Erythroblast (primary cell): ENCODE measurements at regions not wholly inside any gene's neighbourhood (a gene's known extent, or its start where the extent isn't known, plus 50 kb on each side); places are given as distances from the start of the nearest gene placed in this dataset.

Experiments used
- GATA1 ChIP-seq: IDR thresholded peaks from 2 replicates; pipeline ENCODE4 v1.6.1; 2011; ENCODE audit warnings: low read depth, mild to moderate bottlenecking, control low read depth, low read length, moderate library complexity
- POLR2A ChIP-seq: IDR thresholded peaks from 2 replicates; pipeline ENCODE4 v1.6.1; 2011; ENCODE audit warnings: mild to moderate bottlenecking, low read length

DNA sequence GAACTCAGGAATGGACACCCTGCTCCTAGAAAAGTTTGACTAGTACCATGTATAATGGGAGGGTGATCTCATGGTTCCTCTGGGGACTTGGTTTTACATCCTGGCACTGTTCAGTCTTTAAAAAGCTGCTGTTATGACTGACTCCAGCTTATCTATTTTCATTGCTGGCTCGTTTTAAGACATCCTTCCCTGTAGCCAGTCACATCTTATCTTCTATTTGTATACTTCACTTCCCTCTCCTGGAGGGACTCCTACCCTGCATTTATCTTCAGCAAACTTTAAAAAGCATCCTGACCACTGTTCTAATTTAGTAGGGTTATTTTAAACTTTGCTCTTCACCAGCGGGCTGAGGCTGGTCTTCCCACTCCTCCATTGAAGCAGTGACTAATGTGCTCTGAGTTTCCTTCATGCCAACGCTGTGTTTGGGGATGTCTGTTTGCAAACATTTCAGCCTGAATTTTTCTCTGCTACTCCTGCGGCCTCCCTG lies 72.9 kb upstream of the ARMC3 start:
- no peak for TF ChIP-seq POLR2A
- TF ChIP-seq GATA1, result no peak
